ENCODE measurements at regions not wholly inside any gene's neighbourhood (a gene's known extent, or its start where the extent isn't known, plus 50 kb on each side); places are given as distances from the start of the nearest gene placed in this dataset.

- TF ChIP-seq CTCF (IDR thresholded peaks at IDR 0.05) (no peak), POLR2A (IDR thresholded peaks at IDR 0.05) (no peak)
Measured at GRCh38 chr13:97743938-97744337, 209.5 kb upstream of the IPO5 start.

All from esophagus squamous epithelium (tissue), 4 donors.